GM23338 (cell line): ENCODE measurements at regions not wholly inside any gene's neighbourhood (a gene's known extent, or its start where the extent isn't known, plus 50 kb on each side); places are given as distances from the start of the nearest gene placed in this dataset.

Experiments
- CREB1 ChIP-seq: fragments of 250-450 bp; sonication (Bioruptor Pico); IDR thresholded peaks from 2 replicates; pipeline ENCODE4 v1.5.0; 2020; ENCODE audit warnings: low read depth, mild to moderate bottlenecking, moderate library complexity
- EZH2 ChIP-seq: fragments of 200-600 bp; sonication (generic); IDR thresholded peaks from one replicate; pipeline ENCODE4 v1.8.0; 2017; ENCODE audit warnings: antibody characterized with exemption, mild to moderate bottlenecking, low read depth; ENCODE audit not compliant: unreplicated experiment
- EZH2phosphoT487 ChIP-seq: fragments of 200-600 bp; sonication (generic); IDR thresholded peaks from one replicate; pipeline ENCODE4 v1.8.1; 2018; ENCODE audit warnings: antibody characterized with exemption; ENCODE audit not compliant: unreplicated experiment
- JUNB ChIP-seq: IDR thresholded peaks from one replicate; pipeline ENCODE4 v1.6.1; 2016; ENCODE audit warnings: antibody characterized with exemption; ENCODE audit not compliant: unreplicated experiment
- NANOG ChIP-seq: IDR thresholded peaks from 2 replicates; pipeline ENCODE4 v1.6.1; 2016; ENCODE audit warnings: antibody characterized with exemption, borderline replicate concordance
- POLR2AphosphoS5 ChIP-seq: IDR thresholded peaks from 2 replicates; pipeline ENCODE4 v1.6.1; 2016; ENCODE audit warnings: antibody characterized with exemption, low read depth
- STAT1 ChIP-seq: IDR thresholded peaks from one replicate; pipeline ENCODE4 v1.6.1; 2016; ENCODE audit warnings: antibody characterized with exemption; ENCODE audit not compliant: unreplicated experiment
- ZNF114 ChIP-seq: fragments of 250-450 bp; sonication (Bioruptor Pico); IDR thresholded peaks from 2 replicates; pipeline ENCODE4 v1.5.0; 2020; ENCODE audit warnings: mild to moderate bottlenecking, moderate library complexity
- ZNF331 ChIP-seq: fragments of 250-450 bp; sonication (Bioruptor Pico); IDR thresholded peaks from 2 replicates; pipeline ENCODE4 v1.5.0; 2020; ENCODE audit warnings: low read depth, mild to moderate bottlenecking, moderate library complexity
- TF ChIP-seq, protein P1 (sequence below), 2 experiments: fragments of 200-600 bp in 1 of 2; sonication (generic) in 1 of 2; conservative IDR thresholded peaks; 2 replicates each; pipeline versions ENCODE4 v1.5.1 to v1.6.1; 2016 to 2017; ENCODE audit warnings: antibody characterized with exemption in 2 of 2, low read depth in 2 of 2, mild to moderate bottlenecking in 2 of 2, moderate library complexity in 1 of 2
- TF ChIP-seq, protein P2 (sequence below): IDR thresholded peaks from one replicate; pipeline ENCODE4 v1.6.1; 2018; ENCODE audit warnings: antibody characterized with exemption; ENCODE audit not compliant: unreplicated experiment
- TF ChIP-seq, protein P3 (sequence below): IDR thresholded peaks from 2 replicates; pipeline ENCODE4 v1.6.1; 2016; ENCODE audit warnings: antibody characterized with exemption
- TF ChIP-seq, protein P4 (sequence below): fragments of 250-450 bp; sonication (Bioruptor Pico); IDR thresholded peaks from 2 replicates; pipeline ENCODE4 v1.5.0; 2020; ENCODE audit warnings: mild to moderate bottlenecking, moderate library complexity

DNA sequence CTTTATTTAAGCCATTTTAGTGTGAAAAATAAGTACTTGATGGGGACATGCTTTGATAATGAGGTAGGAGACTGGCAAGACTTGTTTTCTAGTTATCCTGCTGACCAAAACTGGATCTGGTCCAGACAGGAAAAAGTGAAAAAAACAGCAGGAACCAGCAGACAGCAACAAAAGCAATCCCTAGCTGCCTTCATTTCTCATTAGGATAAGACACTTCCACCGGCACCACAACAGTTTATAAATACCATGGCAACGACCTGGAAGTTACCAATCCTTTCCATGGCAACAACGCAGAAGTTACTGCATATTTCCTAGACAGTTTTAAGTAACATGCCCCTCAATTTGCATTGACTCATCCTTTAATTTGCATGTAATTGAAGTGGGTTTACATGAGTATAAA, 993.8 kb upstream of the NCAM2 start:
- TF ChIP-seq, protein P1, sequence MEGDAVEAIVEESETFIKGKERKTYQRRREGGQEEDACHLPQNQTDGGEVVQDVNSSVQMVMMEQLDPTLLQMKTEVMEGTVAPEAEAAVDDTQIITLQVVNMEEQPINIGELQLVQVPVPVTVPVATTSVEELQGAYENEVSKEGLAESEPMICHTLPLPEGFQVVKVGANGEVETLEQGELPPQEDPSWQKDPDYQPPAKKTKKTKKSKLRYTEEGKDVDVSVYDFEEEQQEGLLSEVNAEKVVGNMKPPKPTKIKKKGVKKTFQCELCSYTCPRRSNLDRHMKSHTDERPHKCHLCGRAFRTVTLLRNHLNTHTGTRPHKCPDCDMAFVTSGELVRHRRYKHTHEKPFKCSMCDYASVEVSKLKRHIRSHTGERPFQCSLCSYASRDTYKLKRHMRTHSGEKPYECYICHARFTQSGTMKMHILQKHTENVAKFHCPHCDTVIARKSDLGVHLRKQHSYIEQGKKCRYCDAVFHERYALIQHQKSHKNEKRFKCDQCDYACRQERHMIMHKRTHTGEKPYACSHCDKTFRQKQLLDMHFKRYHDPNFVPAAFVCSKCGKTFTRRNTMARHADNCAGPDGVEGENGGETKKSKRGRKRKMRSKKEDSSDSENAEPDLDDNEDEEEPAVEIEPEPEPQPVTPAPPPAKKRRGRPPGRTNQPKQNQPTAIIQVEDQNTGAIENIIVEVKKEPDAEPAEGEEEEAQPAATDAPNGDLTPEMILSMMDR (conservative IDR thresholded peaks at IDR 0.05; ENCODE audit: low read depth in 2 of 2): no peak
- no peak for TF ChIP-seq EZH2
- TF ChIP-seq JUNB: no peak
- TF ChIP-seq POLR2AphosphoS5: no peak
- TF ChIP-seq CREB1 (CRISPR knock-in tag): no peak
- TF ChIP-seq STAT1: no peak
- TF ChIP-seq, protein P2, sequence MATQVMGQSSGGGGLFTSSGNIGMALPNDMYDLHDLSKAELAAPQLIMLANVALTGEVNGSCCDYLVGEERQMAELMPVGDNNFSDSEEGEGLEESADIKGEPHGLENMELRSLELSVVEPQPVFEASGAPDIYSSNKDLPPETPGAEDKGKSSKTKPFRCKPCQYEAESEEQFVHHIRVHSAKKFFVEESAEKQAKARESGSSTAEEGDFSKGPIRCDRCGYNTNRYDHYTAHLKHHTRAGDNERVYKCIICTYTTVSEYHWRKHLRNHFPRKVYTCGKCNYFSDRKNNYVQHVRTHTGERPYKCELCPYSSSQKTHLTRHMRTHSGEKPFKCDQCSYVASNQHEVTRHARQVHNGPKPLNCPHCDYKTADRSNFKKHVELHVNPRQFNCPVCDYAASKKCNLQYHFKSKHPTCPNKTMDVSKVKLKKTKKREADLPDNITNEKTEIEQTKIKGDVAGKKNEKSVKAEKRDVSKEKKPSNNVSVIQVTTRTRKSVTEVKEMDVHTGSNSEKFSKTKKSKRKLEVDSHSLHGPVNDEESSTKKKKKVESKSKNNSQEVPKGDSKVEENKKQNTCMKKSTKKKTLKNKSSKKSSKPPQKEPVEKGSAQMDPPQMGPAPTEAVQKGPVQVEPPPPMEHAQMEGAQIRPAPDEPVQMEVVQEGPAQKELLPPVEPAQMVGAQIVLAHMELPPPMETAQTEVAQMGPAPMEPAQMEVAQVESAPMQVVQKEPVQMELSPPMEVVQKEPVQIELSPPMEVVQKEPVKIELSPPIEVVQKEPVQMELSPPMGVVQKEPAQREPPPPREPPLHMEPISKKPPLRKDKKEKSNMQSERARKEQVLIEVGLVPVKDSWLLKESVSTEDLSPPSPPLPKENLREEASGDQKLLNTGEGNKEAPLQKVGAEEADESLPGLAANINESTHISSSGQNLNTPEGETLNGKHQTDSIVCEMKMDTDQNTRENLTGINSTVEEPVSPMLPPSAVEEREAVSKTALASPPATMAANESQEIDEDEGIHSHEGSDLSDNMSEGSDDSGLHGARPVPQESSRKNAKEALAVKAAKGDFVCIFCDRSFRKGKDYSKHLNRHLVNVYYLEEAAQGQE: no peak
- TF ChIP-seq EZH2phosphoT487: no peak
- TF ChIP-seq ZNF331 (CRISPR knock-in tag): no peak
- TF ChIP-seq NANOG: no peak
- TF ChIP-seq ZNF114: no peak
- TF ChIP-seq, protein P3, sequence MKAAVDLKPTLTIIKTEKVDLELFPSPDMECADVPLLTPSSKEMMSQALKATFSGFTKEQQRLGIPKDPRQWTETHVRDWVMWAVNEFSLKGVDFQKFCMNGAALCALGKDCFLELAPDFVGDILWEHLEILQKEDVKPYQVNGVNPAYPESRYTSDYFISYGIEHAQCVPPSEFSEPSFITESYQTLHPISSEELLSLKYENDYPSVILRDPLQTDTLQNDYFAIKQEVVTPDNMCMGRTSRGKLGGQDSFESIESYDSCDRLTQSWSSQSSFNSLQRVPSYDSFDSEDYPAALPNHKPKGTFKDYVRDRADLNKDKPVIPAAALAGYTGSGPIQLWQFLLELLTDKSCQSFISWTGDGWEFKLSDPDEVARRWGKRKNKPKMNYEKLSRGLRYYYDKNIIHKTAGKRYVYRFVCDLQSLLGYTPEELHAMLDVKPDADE: no peak
- TF ChIP-seq, protein P4, sequence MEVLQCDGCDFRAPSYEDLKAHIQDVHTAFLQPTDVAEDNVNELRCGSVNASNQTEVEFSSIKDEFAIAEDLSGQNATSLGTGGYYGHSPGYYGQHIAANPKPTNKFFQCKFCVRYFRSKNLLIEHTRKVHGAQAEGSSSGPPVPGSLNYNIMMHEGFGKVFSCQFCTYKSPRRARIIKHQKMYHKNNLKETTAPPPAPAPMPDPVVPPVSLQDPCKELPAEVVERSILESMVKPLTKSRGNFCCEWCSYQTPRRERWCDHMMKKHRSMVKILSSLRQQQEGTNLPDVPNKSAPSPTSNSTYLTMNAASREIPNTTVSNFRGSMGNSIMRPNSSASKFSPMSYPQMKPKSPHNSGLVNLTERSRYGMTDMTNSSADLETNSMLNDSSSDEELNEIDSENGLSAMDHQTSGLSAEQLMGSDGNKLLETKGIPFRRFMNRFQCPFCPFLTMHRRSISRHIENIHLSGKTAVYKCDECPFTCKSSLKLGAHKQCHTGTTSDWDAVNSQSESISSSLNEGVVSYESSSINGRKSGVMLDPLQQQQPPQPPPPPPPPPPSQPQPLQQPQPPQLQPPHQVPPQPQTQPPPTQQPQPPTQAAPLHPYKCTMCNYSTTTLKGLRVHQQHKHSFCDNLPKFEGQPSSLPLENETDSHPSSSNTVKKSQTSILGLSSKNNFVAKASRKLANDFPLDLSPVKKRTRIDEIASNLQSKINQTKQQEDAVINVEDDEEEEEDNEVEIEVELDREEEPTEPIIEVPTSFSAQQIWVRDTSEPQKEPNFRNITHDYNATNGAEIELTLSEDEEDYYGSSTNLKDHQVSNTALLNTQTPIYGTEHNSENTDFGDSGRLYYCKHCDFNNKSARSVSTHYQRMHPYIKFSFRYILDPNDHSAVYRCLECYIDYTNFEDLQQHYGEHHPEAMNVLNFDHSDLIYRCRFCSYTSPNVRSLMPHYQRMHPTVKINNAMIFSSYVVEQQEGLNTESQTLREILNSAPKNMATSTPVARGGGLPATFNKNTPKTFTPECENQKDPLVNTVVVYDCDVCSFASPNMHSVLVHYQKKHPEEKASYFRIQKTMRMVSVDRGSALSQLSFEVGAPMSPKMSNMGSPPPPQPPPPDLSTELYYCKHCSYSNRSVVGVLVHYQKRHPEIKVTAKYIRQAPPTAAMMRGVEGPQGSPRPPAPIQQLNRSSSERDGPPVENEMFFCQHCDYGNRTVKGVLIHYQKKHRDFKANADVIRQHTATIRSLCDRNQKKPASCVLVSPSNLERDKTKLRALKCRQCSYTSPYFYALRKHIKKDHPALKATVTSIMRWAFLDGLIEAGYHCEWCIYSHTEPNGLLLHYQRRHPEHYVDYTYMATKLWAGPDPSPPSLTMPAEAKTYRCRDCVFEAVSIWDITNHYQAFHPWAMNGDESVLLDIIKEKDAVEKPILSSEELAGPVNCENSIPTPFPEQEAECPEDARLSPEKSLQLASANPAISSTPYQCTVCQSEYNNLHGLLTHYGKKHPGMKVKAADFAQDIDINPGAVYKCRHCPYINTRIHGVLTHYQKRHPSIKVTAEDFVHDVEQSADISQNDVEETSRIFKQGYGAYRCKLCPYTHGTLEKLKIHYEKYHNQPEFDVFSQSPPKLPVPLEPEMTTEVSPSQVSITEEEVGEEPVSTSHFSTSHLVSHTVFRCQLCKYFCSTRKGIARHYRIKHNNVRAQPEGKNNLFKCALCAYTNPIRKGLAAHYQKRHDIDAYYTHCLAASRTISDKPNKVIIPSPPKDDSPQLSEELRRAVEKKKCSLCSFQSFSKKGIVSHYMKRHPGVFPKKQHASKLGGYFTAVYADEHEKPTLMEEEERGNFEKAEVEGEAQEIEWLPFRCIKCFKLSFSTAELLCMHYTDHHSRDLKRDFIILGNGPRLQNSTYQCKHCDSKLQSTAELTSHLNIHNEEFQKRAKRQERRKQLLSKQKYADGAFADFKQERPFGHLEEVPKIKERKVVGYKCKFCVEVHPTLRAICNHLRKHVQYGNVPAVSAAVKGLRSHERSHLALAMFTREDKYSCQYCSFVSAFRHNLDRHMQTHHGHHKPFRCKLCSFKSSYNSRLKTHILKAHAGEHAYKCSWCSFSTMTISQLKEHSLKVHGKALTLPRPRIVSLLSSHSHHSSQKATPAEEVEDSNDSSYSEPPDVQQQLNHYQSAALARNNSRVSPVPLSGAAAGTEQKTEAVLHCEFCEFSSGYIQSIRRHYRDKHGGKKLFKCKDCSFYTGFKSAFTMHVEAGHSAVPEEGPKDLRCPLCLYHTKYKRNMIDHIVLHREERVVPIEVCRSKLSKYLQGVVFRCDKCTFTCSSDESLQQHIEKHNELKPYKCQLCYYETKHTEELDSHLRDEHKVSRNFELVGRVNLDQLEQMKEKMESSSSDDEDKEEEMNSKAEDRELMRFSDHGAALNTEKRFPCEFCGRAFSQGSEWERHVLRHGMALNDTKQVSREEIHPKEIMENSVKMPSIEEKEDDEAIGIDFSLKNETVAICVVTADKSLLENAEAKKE: no peak
